NT2/D1 (cell line): ENCODE measurements at regions not wholly inside any gene's neighbourhood (a gene's known extent, or its start where the extent isn't known, plus 50 kb on each side); places are given as distances from the start of the nearest gene placed in this dataset.

Experiments used
- DNase-seq: peaks from one replicate; pipeline ENCODE4 v3.0.0-alpha.2; 2011; ENCODE audit warnings: low read depth, low spot score
- H3K27me3 ChIP-seq: 2 replicates; pipeline ENCODE4 v1.6.0; 2011; ENCODE audit warnings: mild to moderate bottlenecking; ENCODE audit not compliant: insufficient read length, insufficient read depth
- H3K36me3 ChIP-seq: 2 replicates; pipeline ENCODE4 v1.6.1; 2011; ENCODE audit warnings: mild to moderate bottlenecking, low read length, mixed read lengths; ENCODE audit not compliant: insufficient read depth, insufficient read length
- H3K4me1 ChIP-seq: 2 replicates; pipeline ENCODE4 v1.5.1; 2011; ENCODE audit not compliant: insufficient read depth, insufficient read length
- H3K4me3 ChIP-seq: 2 replicates; pipeline ENCODE4 v1.5.1; 2011; ENCODE audit warnings: low read depth; ENCODE audit not compliant: insufficient read length
- H3K9ac ChIP-seq: 2 replicates; pipeline ENCODE4 v1.6.0; 2011; ENCODE audit warnings: low read depth; ENCODE audit not compliant: insufficient read length
- H3K9me3 ChIP-seq: 2 replicates; pipeline ENCODE4 v1.5.1; 2011; ENCODE audit warnings: mild to moderate bottlenecking, low read length; ENCODE audit not compliant: insufficient read depth
- SUZ12 ChIP-seq: IDR thresholded peaks from 2 replicates; pipeline ENCODE4 v1.6.1; 2011; ENCODE audit not compliant: insufficient read length, insufficient read depth; ENCODE audit errors: extremely low read depth
- YY1 ChIP-seq: IDR thresholded peaks from 2 replicates; pipeline ENCODE4 v1.6.1; 2011; ENCODE audit not compliant: insufficient read length, insufficient read depth
- ZNF274 ChIP-seq: IDR thresholded peaks from 2 replicates; pipeline ENCODE4 v1.6.1; 2011; ENCODE audit warnings: mild to moderate bottlenecking, low read depth, low read length

- Histone ChIP-seq H3K9me3 (peaks cover 4% of the 10 kb centered on the region), H3K4me3 (no peak overlapping the region), H3K36me3 (no peaks in the 10 kb centered on the region), H3K4me1 (peaks cover 17% of the 10 kb centered on the region), H3K9ac (no peak overlapping the region), H3K27me3 (peaks cover 17% of the 10 kb centered on the region)
- no peak for DNase-seq
- TF ChIP-seq ZNF274 (no peak), YY1 (no peak), SUZ12 (no peak)
Measured at GRCh38 chr16:89035669-89036570, 57.7 kb upstream of the ACSF3 start.

DNA sequence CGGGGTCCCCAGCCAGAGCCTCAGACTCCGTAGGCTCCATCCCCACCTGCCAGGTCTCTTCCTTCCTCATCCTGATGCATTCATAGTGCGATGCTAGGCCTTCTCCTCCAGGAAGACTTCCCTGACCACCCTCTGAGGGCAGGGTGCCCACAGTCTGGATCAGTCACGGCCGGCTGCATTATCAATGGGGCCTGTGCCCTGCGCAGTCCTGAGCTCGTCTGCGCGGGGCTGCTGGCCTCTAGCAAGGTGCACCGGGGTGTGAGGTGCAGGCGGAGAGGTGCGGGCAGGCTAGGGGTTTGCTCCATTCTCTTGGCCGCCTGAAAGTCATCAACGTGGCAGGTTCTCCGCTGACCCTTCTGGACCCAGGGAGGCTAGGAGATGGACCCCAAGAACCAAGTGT is 56.9 kb upstream of the ACSF3 start:
- no peaks in the 10 kb centered on the region; the same call in 1 of the 2 replicates for H3K9me3 ChIP-seq
- TF ChIP-seq YY1: no peak
- TF ChIP-seq SUZ12: no peak
- no peak for TF ChIP-seq ZNF274
- H3K9ac ChIP-seq: no peak overlapping the region
- no peak for DNase-seq
- no peak overlapping the region for H3K4me3 ChIP-seq
- peaks cover 17% of the 10 kb centered on the region for H3K4me1 ChIP-seq
- no peaks in the 10 kb centered on the region for H3K36me3 ChIP-seq
- H3K27me3 ChIP-seq: peaks cover 17% of the 10 kb centered on the region

DNA sequence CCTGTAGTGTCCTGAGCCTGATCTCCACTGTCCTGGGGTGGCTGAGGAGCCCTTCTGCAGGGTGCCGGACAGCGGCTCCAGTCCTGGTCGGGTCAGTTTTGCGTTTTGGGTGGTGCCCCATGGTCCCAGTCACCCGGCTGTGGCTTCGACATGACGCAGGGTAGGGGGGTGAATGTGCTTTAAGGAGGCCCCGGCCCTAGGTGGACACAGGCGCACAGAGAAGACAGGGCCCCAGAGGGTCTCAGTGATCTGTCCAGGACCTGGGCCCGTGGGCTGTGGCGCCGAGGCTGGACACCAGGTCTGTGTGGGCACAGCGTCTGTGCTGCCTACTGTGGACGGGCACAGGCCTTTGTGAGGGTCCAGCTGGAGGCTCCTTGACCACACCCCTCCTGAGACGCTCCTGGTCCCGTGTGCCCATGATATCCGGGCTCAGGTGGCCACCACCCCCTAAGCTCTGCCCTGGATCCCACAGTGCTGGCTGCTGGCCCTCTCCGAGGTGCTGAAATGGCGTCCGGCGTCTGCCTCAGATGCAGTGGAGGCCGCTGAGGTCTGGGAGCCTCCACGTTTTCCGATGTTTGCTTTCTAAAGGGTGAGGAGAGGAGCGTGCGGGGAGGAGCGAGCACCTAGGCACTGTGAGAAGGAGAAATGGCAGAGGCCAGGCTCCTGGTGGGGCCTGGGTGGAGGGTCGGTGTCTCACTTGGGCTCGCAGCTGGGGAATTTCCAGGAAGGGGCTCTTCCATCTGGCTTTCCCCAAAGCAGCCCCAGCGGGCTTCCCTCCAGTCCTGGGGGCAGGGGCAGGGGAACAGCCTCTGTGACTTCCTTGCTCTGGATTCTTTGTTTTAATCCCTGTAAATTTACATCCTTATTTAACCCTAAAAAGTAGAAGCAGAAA is 56.1 kb upstream of the ACSF3 start:
- Histone ChIP-seq H3K9me3 (no peaks in the 10 kb centered on the region), H3K27me3 (peaks cover 17% of the 10 kb centered on the region), H3K9ac (no peak overlapping the region), H3K36me3 (no peaks in the 10 kb centered on the region), H3K4me1 (peaks cover 17% of the 10 kb centered on the region), H3K4me3 (no peak overlapping the region)
- DNase-seq: peak; percentile 52
- TF ChIP-seq ZNF274 (no peak), YY1 (no peak), SUZ12 (no peak)

DNA sequence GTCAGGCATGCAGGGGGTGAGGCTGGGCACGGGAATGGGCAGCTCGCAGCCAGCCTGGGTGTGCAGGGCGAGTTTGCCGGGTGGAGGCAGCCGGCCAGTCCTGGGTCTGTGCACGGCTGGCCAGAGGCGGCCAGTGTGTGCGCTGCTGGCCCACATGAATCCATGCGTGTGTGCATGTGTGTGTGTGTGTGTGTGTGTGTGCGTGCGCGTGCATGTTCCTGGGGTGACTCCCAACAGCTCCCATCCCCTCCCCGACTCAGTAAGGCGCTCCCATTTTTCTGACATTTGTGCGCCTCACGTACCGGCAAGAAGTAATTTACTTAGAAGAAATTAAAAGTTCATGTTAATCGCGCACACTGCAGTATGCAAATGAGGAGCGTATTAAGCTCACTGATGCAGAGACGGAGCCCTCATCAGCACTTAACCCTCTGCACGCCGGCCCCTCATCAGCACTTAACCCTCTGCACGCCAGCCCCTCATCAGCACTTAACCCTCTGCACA is 55.4 kb upstream of the ACSF3 start:
- H3K36me3 ChIP-seq: no peaks in the 10 kb centered on the region
- TF ChIP-seq SUZ12 (no peak), YY1 (no peak), ZNF274 (no peak)
- peaks cover 17% of the 10 kb centered on the region for H3K4me1 ChIP-seq
- no peak overlapping the region for H3K4me3 ChIP-seq
- H3K9ac ChIP-seq: no peak overlapping the region
- peaks cover 17% of the 10 kb centered on the region for H3K27me3 ChIP-seq
- DNase-seq: no peak
- no peaks in the 10 kb centered on the region for H3K9me3 ChIP-seq

DNA sequence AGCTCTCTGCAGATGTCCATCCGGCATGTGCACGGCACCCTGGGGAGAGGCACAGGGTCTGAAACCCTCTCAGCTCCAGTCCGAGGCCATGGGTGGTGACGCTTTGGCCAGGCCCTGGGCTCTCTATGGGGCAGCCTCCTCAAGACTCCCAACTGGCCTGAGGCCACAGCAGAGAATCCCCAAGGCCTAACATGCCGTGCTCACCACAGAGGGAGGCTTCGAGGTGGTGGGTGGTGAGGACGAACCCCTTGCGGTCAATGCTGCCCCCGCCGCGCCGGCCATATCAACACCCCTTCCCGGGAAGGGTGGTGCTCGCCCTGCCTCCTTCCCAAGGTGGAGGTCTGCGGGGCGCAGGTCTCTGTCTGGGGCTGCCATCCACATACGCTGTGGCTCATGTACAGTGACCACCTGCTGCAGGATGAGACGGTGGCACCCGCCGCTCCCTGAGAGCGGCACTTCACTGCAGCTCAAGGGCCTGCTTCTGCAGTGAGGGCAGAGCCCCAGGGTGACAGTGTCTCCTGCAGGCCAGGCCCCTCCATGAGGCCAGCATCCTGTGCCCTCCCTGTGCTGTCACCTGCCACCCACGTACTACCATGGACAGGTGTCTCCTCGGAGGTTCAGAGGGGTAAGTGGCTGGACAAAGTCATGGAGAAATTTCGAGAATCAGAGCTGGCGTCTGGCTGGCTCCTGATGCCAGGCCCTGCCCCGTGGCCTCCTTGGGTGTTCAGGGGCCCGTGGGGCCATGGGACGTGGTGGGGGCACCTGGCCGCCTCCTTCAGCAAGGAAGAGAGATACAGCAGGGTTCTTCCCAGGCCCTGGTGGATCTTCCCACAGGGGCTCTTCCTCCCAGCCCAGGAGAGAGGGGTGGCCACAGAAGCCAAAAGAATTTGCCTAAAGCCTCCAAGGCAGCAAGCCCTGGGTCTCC is 54.6 kb upstream of the ACSF3 start:
- peaks cover 14% of the 10 kb centered on the region for H3K4me1 ChIP-seq
- H3K4me3 ChIP-seq: no peak overlapping the region
- TF ChIP-seq ZNF274: no peak
- H3K9ac ChIP-seq: no peak overlapping the region
- no peaks in the 10 kb centered on the region for H3K36me3 ChIP-seq
- DNase-seq: no peak
- H3K27me3 ChIP-seq: peaks cover 17% of the 10 kb centered on the region
- no peaks in the 10 kb centered on the region for H3K9me3 ChIP-seq

- no peak overlapping the region for H3K9ac ChIP-seq
- H3K36me3 ChIP-seq: no peaks in the 10 kb centered on the region
- no peaks in the 10 kb centered on the region for H3K9me3 ChIP-seq
- no peak for DNase-seq
- H3K27me3 ChIP-seq: peaks cover 19% of the 10 kb centered on the region
- no peak for TF ChIP-seq SUZ12
- no peak for TF ChIP-seq YY1
- TF ChIP-seq ZNF274: no peak
- H3K4me3 ChIP-seq: no peak overlapping the region
- H3K4me1 ChIP-seq: peaks cover 7% of the 10 kb centered on the region
Measured at GRCh38 chr16:89039756-89040155, 53.9 kb upstream of the ACSF3 start.
